ENCODE measurements at regions not wholly inside any gene's neighbourhood (a gene's known extent, or its start where the extent isn't known, plus 50 kb on each side); places are given as distances from the start of the nearest gene placed in this dataset.

GRCh38 chr4:30828264-30828926, 108.2 kb downstream of the PCDH7 start:
- no peaks in the 10 kb centered on the region for H3K27me3 Mint-ChIP-seq (ENCODE audit: low read depth)
- no peak for DNase-seq
- Histone ChIP-seq H3K27ac (ENCODE audit: insufficient read length, low read depth, low read length) (no peak overlapping the region), H2BK12ac (ENCODE audit: insufficient read length, low read depth, low read length) (no peak overlapping the region), H3K27me3 (ENCODE audit: insufficient read depth, low read length) (no peaks in the 10 kb centered on the region), H2BK120ac (ENCODE audit: low read depth, low read length, poor library complexity, severe bottlenecking) (no peak overlapping the region), H4K8ac (replicated peaks; ENCODE audit: insufficient read length, low read depth, low read length) (no peak overlapping the region), H2BK20ac (ENCODE audit: low read depth, low read length, poor library complexity, severe bottlenecking) (no peak overlapping the region), H2AFZ (ENCODE audit: low read length) (no peak overlapping the region), H4K91ac (ENCODE audit: insufficient read length, low read depth, low read length) (no peak overlapping the region), H2BK5ac (ENCODE audit: insufficient read length, low read length) (no peak overlapping the region), H3K56ac (ENCODE audit: insufficient read length, low read depth, low read length) (no peak overlapping the region), H3K4me1 (ENCODE audit: insufficient read depth, low read length) (no peaks in the 10 kb centered on the region; the same call in 1 of the 2 replicates), H2AK5ac (ENCODE audit: insufficient read length, low read length) (no peak overlapping the region), H2BK15ac (ENCODE audit: low read depth, low read length) (no peak overlapping the region), H3K9ac (ENCODE audit: extremely low read depth, insufficient read length, low read length) (no peak overlapping the region), H3K23me2 (ENCODE audit: insufficient read length, low read depth, low read length, poor library complexity, severe bottlenecking) (no peaks in the 10 kb centered on the region), H3K4me2 (ENCODE audit: insufficient read depth, insufficient read length, low read length) (no peak overlapping the region), H3K23ac (ENCODE audit: insufficient read length, low read depth, low read length) (no peak overlapping the region), H3K9me3 (ENCODE audit: control insufficient read depth, low read depth, low read length) (no peaks in the 10 kb centered on the region), H3K4ac (ENCODE audit: low read depth, low read length) (no peak overlapping the region), H4K20me1 (ENCODE audit: control insufficient read depth, insufficient read depth, insufficient read length) (no peaks in the 10 kb centered on the region), H4K5ac (ENCODE audit: insufficient read length, low read depth, low read length) (no peak overlapping the region), H3K14ac (ENCODE audit: insufficient read depth, low read length) (no peak overlapping the region), H3K18ac (ENCODE audit: insufficient read length, low read depth, low read length) (no peak overlapping the region), H3K79me1 (ENCODE audit: insufficient read depth, low read depth, low read length, poor library complexity, severe bottlenecking) (no peaks in the 10 kb centered on the region), H3K79me2 (ENCODE audit: insufficient read depth, low read length) (no peaks in the 10 kb centered on the region), H3T11ph (ENCODE audit: low read length) (no peak overlapping the region)
- TF ChIP-seq CTCF (conservative IDR thresholded peaks at IDR 0.05) = no peak
- no peaks in the 10 kb centered on the region for H3K9me3 Mint-ChIP-seq
- no peak overlapping the region for H3K27ac Mint-ChIP-seq
- WGBS (ENCODE audit: extremely low coverage, insufficient read length, low lambda C conversion rate) = no CpG with 5 or more reads among the region's 5 CpGs
- no peak overlapping the region for H3K4me3 Mint-ChIP-seq
- H3K4me1 Mint-ChIP-seq = peaks cover 2 to 4% of the 10 kb centered on the region in 2 experiments
- H3K36me3 Mint-ChIP-seq (ENCODE audit: insufficient read depth in 1 of 3, low read depth in 3 of 3) = no peaks in the 10 kb centered on the region

All from H9 (cell line).